ENCODE measurements at regions not wholly inside any gene's neighbourhood (a gene's known extent, or its start where the extent isn't known, plus 50 kb on each side); places are given as distances from the start of the nearest gene placed in this dataset.

- TF ChIP-seq CTCF (IDR thresholded peaks at IDR 0.05): no peak
- no peak for TF ChIP-seq POLR2A (IDR thresholded peaks at IDR 0.05)
- no peak for TF ChIP-seq POLR2AphosphoS5 (IDR thresholded peaks at IDR 0.05)
- TF ChIP-seq EP300 (IDR thresholded peaks at IDR 0.05): no peak
These were observed 250.7 kb downstream of the MAFB start for GRCh38 chr20:40438161-40438830.

Data from sigmoid colon (tissue), 4 donors.